DOHH2 (cell line): ENCODE measurements at regions not wholly inside any gene's neighbourhood (a gene's known extent, or its start where the extent isn't known, plus 50 kb on each side); places are given as distances from the start of the nearest gene placed in this dataset.

Experiments
- CTCF ChIP-seq: fragments of 200-600 bp; sonication (generic); IDR thresholded peaks from one replicate; pipeline ENCODE4 v1.5.1; 2014; ENCODE audit warnings: antibody characterized with exemption, mild to moderate bottlenecking, low read depth, low read length; ENCODE audit not compliant: poor library complexity, severe bottlenecking
- EZH2phosphoT487 ChIP-seq: fragments of 200-600 bp; sonication (generic); IDR thresholded peaks from 2 replicates; pipeline ENCODE4 v1.6.1; 2017; ENCODE audit warnings: borderline replicate concordance, mild to moderate bottlenecking, antibody characterized with exemption, low read length, moderate library complexity, mixed read lengths

DNA sequence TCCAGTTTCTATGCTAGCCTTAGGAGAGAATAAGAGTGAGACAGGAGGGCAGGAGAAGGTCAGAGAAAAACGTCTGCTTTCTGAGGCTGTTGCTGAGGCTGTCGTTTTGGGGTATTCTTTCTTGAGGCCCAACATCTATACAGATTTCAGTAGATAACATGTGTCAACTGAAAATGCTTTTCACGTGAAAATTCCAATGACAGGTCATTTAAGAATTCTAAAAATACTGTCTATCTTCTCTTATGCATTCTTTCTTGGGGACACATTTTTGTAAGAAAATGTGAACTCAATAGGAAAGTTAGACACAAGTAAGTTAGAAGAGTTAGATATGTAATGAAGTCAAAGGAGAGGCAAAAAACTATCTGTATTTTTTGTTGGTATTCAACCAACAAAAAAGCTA, 150.8 kb downstream of the TGFB2 start:
- TF ChIP-seq CTCF, result no peak
- no peak for TF ChIP-seq EZH2phosphoT487
